IMR-90 (cell line): ENCODE measurements at regions not wholly inside any gene's neighbourhood (a gene's known extent, or its start where the extent isn't known, plus 50 kb on each side); places are given as distances from the start of the nearest gene placed in this dataset.

Experiments
- ATAC-seq: fragments of 200-7000 bp; cut with Tn5 transposase; 2 replicates; pipeline ENCODE4 v1.9.1; 2020; ENCODE audit warnings: low read depth, mild to moderate bottlenecking, moderate library complexity
- BruUV-seq: library from RNA; stranded (reverse); fragments of 400-500 nt; replicated peaks from 2 replicates; lab custom pipeline; 2021; lab: Mats Ljungman, UMichigan
- CTCF ChIA-PET: fragments of 300-600 bp; formaldehyde crosslinking; extraction: SDS; loops from one replicate; lab custom pipeline; 2021; ENCODE audit warnings: antibody characterized with exemption; lab: Yijun Ruan, JAX
- POLR2A ChIA-PET: fragments of 300-600 bp; sonication (Branson Sonifier 250); formaldehyde crosslinking; loops from one replicate; lab custom pipeline; 2022; ENCODE audit warnings: antibody characterized with exemption; ENCODE audit not compliant: unreplicated experiment; lab: Charles Lee
- DNase-seq: peaks from one replicate; pipeline ENCODE4 v3.0.0; 2013
- H2AFZ ChIP-seq: replicated peaks from 2 replicates; pipeline ENCODE3; 2013; ENCODE audit warnings: low read length, mild to moderate bottlenecking; ENCODE audit not compliant: poor library complexity
- H2AK5ac ChIP-seq: 2 replicates; pipeline ENCODE4 v1.6.1; 2013; ENCODE audit warnings: low read depth, low read length, inconsistent platforms
- H2AK9ac ChIP-seq: replicated peaks from 2 replicates; pipeline ENCODE3; 2013; ENCODE audit warnings: mild to moderate bottlenecking, low read depth, low read length, moderate library complexity; ENCODE audit not compliant: poor library complexity
- H2BK120ac ChIP-seq: 2 replicates; pipeline ENCODE4 v1.6.1; 2013; ENCODE audit warnings: low read depth, low read length, inconsistent platforms
- H2BK15ac ChIP-seq: 3 replicates; pipeline ENCODE4 v1.6.1; 2013; ENCODE audit warnings: low read depth, low read length, inconsistent platforms
- H2BK20ac ChIP-seq: 2 replicates; pipeline ENCODE4 v1.6.1; 2013; ENCODE audit warnings: low read depth, mild to moderate bottlenecking, inconsistent platforms, low read length, moderate library complexity
- H2BK5ac ChIP-seq: 2 replicates; pipeline ENCODE4 v1.6.1; 2013; ENCODE audit warnings: mild to moderate bottlenecking, low read depth, low read length, inconsistent platforms; ENCODE audit not compliant: poor library complexity, severe bottlenecking
- H3K14ac ChIP-seq: replicated peaks from 2 replicates; pipeline ENCODE4 v1.6.1; 2013; ENCODE audit warnings: low read depth, low read length, inconsistent platforms
- H3K18ac ChIP-seq: 2 replicates; pipeline ENCODE4 v1.6.1; 2013; ENCODE audit warnings: low read depth, low read length, control low read depth
- H3K23ac ChIP-seq: 2 replicates; pipeline ENCODE4 v1.6.1; 2013; ENCODE audit warnings: low read depth, low read length, inconsistent platforms
- H3K27ac ChIP-seq: 2 replicates; pipeline ENCODE4 v1.5.1; 2013; ENCODE audit warnings: mild to moderate bottlenecking, control low read depth, low read length; ENCODE audit not compliant: insufficient read depth
- H3K27me3 ChIP-seq: 2 replicates; pipeline ENCODE4 v1.6.1; 2013; ENCODE audit warnings: low read length; ENCODE audit not compliant: control insufficient read depth, insufficient read depth
- H3K36me3 ChIP-seq: 2 replicates; pipeline ENCODE4 v1.6.1; 2013; ENCODE audit warnings: low read length, mixed read lengths; ENCODE audit not compliant: control insufficient read depth, insufficient read depth
- H3K4ac ChIP-seq: 2 replicates; pipeline ENCODE4 v1.6.1; 2013; ENCODE audit warnings: low read depth, low read length, inconsistent platforms
- H3K4me1 ChIP-seq: 2 replicates; pipeline ENCODE4 v1.6.1; 2013; ENCODE audit warnings: low read length, mixed read lengths; ENCODE audit not compliant: control insufficient read depth, insufficient read depth
- H3K4me2 ChIP-seq: 2 replicates; pipeline ENCODE4 v1.6.1; 2013; ENCODE audit warnings: low read depth, mild to moderate bottlenecking, control low read depth, low read length, moderate library complexity
- H3K4me3 ChIP-seq: 2 replicates; pipeline ENCODE4 v1.5.1; 2013; ENCODE audit warnings: low read depth, mild to moderate bottlenecking, control low read depth, low read length, moderate library complexity; ENCODE audit not compliant: insufficient read depth
- H3K56ac ChIP-seq: 2 replicates; pipeline ENCODE4 v1.6.1; 2013; ENCODE audit warnings: low read length, inconsistent platforms; ENCODE audit not compliant: insufficient read depth; ENCODE audit errors: extremely low read depth
- H3K79me1 ChIP-seq, 2 experiments: 2 replicates each; pipeline ENCODE4 v1.6.1; 2013; ENCODE audit warnings: low read length in 2 of 2, inconsistent platforms in 1 of 2, low read depth in 1 of 2
- H3K9ac ChIP-seq: 2 replicates; pipeline ENCODE4 v1.6.1; 2013; ENCODE audit warnings: low read depth, low read length, control low read depth
- H3K9me1 ChIP-seq: 2 replicates; pipeline ENCODE4 v1.6.1; 2013; ENCODE audit warnings: low read length, inconsistent platforms; ENCODE audit not compliant: insufficient read depth
- H3K9me3 ChIP-seq: 2 replicates; pipeline ENCODE4 v1.6.1; 2013; ENCODE audit warnings: low read length; ENCODE audit not compliant: control insufficient read depth, insufficient read depth
- H4K20me1 ChIP-seq: 2 replicates; pipeline ENCODE4 v1.6.1; 2013; ENCODE audit warnings: low read length, inconsistent platforms; ENCODE audit not compliant: insufficient read depth
- H4K5ac ChIP-seq: 2 replicates; pipeline ENCODE4 v1.6.1; 2013; ENCODE audit warnings: mild to moderate bottlenecking, low read depth, low read length, control low read depth
- H4K8ac ChIP-seq, 2 experiments: 2 replicates each; pipeline ENCODE4 v1.6.1; 2013; ENCODE audit warnings: low read depth in 2 of 2, low read length in 2 of 2, control low read depth in 1 of 2, inconsistent platforms in 1 of 2
- H4K91ac ChIP-seq: 2 replicates; pipeline ENCODE4 v1.6.1; 2013; ENCODE audit warnings: low read depth, low read length, inconsistent platforms; ENCODE audit not compliant: insufficient read depth
- CHD1 ChIP-seq: IDR thresholded peaks from 2 replicates; pipeline ENCODE4 v1.6.1; 2012; ENCODE audit warnings: low read depth, low read length, improper control_type of control experiment
- MAZ ChIP-seq: IDR thresholded peaks from 2 replicates; pipeline ENCODE4 v1.6.1; 2012; ENCODE audit warnings: low read depth, mild to moderate bottlenecking, low read length, improper control_type of control experiment, moderate library complexity, borderline replicate concordance
- POLR2A ChIP-seq: IDR thresholded peaks from 2 replicates; pipeline ENCODE4 v1.6.1; 2012; ENCODE audit warnings: mild to moderate bottlenecking, low read depth, low read length
- SMC3 ChIP-seq: fragments of 150-350 bp; IDR thresholded peaks from 2 replicates; pipeline ENCODE4 v1.6.1; 2016; ENCODE audit warnings: low read depth, mild to moderate bottlenecking, antibody characterized with exemption, low read length, moderate library complexity
- WGBS, 2 experiments: methylation state at CpG; one replicate each; pipeline versions ENCODE4 v1.1.5 to v1.1.7; 2013; ENCODE audit warnings: missing lambda C conversion rate in 2 of 2; ENCODE audit not compliant: insufficient read length in 1 of 2; ENCODE audit errors: extremely low coverage in 2 of 2; 5-methylcytosine and 5-hydroxymethylcytosine counted together
- dilution Hi-C: fragments of 300-500 bp; cut with HindIII; formaldehyde crosslinking; loops from one replicate; pipeline ENCODE4 v1.14.3; 2018; ENCODE audit warnings: low sequenced_read_pairs; ENCODE audit not compliant: unreplicated experiment
- in situ Hi-C: fragments of 300-500 bp; cut with MboI; formaldehyde crosslinking; loops from 3 replicates; pipeline ENCODE4 v1.14.3; 2019; ENCODE audit warnings: low sequenced_read_pairs, inconsistent platforms, mixed read lengths
- intact Hi-C: fragments of 100-400 bp; cut with micrococcal nuclease; formaldehyde crosslinking; loops from 2 replicates; pipeline ENCODE4 v1.10.0; 2022
- TF ChIP-seq, protein P1 (sequence below): conservative IDR thresholded peaks from 2 replicates; pipeline ENCODE4 v1.5.1; 2012; ENCODE audit warnings: mild to moderate bottlenecking, low read depth, low read length, improper control_type of control experiment

DNA sequence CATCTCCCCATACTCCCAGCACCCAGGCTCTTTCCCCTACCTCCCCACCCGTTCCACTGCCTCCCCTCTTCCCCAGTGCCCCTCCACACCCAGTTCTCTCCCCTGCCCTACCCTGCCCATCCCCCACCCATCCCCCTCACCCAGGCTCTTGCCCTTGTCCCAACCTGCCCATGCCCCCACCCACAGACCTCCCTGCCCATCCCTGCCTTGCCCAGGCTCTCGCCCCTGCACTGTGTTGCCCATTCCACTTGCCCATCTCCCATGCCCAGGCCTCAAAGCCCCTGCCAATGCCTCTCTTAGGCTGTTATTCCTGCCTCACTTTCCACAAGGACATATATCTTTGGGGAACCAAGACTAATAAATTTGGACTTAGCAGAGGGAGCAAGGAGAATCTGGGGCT, 262.6 kb upstream of the CXCL12 start:
- Histone ChIP-seq H2BK5ac (no peak overlapping the region), H4K5ac (no peak overlapping the region), H2BK20ac (no peak overlapping the region), H2AK9ac (no peak overlapping the region), H3K9ac (no peak overlapping the region), H2BK15ac (no peak overlapping the region), H3K4ac (no peak overlapping the region), H3K4me3 (no peak overlapping the region), H4K91ac (no peak overlapping the region), H3K4me1 (no peaks in the 10 kb centered on the region), H3K79me1 (no peaks in the 10 kb centered on the region), H3K18ac (no peak overlapping the region), H4K20me1 (no peaks in the 10 kb centered on the region), H3K23ac (no peak overlapping the region), H3K27me3 (no peaks in the 10 kb centered on the region), H3K36me3 (no peaks in the 10 kb centered on the region), H3K4me2 (no peak overlapping the region), H3K56ac (no peak overlapping the region), H3K9me3 (no peaks in the 10 kb centered on the region), H2AK5ac (no peak overlapping the region), H3K27ac (no peak overlapping the region), H2AFZ (no peak overlapping the region), H4K8ac (no peak overlapping the region), H3K14ac (no peak overlapping the region), H3K9me1 (no peaks in the 10 kb centered on the region), H2BK120ac (no peak overlapping the region)
- ChIA-PET CTCF (no interaction called here), POLR2A (no interaction called here)
- BruUV-seq, result no TSS peak
- in situ Hi-C loops (no loop called here), dilution Hi-C loops (no loop called here), intact Hi-C loops (no loop called here)
- 73% methylated on average over 2 of the region's 2 CpGs; no CpG with 5 or more reads in 1 of the 2 experiments for WGBS, 2 experiments
- no peak for TF ChIP-seq POLR2A
- TF ChIP-seq CHD1, result no peak
- no peak for TF ChIP-seq SMC3
- TF ChIP-seq MAZ, result no peak
- TF ChIP-seq, protein P1, sequence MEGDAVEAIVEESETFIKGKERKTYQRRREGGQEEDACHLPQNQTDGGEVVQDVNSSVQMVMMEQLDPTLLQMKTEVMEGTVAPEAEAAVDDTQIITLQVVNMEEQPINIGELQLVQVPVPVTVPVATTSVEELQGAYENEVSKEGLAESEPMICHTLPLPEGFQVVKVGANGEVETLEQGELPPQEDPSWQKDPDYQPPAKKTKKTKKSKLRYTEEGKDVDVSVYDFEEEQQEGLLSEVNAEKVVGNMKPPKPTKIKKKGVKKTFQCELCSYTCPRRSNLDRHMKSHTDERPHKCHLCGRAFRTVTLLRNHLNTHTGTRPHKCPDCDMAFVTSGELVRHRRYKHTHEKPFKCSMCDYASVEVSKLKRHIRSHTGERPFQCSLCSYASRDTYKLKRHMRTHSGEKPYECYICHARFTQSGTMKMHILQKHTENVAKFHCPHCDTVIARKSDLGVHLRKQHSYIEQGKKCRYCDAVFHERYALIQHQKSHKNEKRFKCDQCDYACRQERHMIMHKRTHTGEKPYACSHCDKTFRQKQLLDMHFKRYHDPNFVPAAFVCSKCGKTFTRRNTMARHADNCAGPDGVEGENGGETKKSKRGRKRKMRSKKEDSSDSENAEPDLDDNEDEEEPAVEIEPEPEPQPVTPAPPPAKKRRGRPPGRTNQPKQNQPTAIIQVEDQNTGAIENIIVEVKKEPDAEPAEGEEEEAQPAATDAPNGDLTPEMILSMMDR, result no peak
- no peak for ATAC-seq
- no peak for DNase-seq
